HEK293T (cell line): ENCODE measurements at regions not wholly inside any gene's neighbourhood (a gene's known extent, or its start where the extent isn't known, plus 50 kb on each side); places are given as distances from the start of the nearest gene placed in this dataset.

Experiments
- CTBP1 ChIP-seq: fragments of 450-650 bp; IDR thresholded peaks from 2 replicates; pipeline ENCODE4 v1.6.1; 2016; ENCODE audit warnings: borderline replicate concordance
- FOXK2 ChIP-seq: fragments of 450-650 bp; IDR thresholded peaks from 2 replicates; pipeline ENCODE4 v1.6.1; 2016; ENCODE audit warnings: mild to moderate bottlenecking
- FOXM1 ChIP-seq: fragments of 450-650 bp; IDR thresholded peaks from 2 replicates; pipeline ENCODE4 v1.6.1; 2017; ENCODE audit warnings: mild to moderate bottlenecking, borderline replicate concordance
- HDGF ChIP-seq: fragments of 450-650 bp; IDR thresholded peaks from 2 replicates; pipeline ENCODE4 v1.6.1; 2017; ENCODE audit warnings: antibody characterized with exemption, borderline replicate concordance
- LEF1 ChIP-seq: fragments of 450-650 bp; IDR thresholded peaks from 2 replicates; pipeline ENCODE4 v1.6.1; 2017; ENCODE audit warnings: mild to moderate bottlenecking, borderline replicate concordance
- NFRKB ChIP-seq: fragments of 450-650 bp; IDR thresholded peaks from 2 replicates; pipeline ENCODE4 v1.6.1; 2016; ENCODE audit warnings: mild to moderate bottlenecking, moderate library complexity
- SUZ12 ChIP-seq: fragments of 450-650 bp; IDR thresholded peaks from 2 replicates; pipeline ENCODE4 v1.6.1; 2016; ENCODE audit warnings: mild to moderate bottlenecking
- ZNF384 ChIP-seq: fragments of 450-650 bp; IDR thresholded peaks from 2 replicates; pipeline ENCODE4 v1.6.1; 2016

DNA sequence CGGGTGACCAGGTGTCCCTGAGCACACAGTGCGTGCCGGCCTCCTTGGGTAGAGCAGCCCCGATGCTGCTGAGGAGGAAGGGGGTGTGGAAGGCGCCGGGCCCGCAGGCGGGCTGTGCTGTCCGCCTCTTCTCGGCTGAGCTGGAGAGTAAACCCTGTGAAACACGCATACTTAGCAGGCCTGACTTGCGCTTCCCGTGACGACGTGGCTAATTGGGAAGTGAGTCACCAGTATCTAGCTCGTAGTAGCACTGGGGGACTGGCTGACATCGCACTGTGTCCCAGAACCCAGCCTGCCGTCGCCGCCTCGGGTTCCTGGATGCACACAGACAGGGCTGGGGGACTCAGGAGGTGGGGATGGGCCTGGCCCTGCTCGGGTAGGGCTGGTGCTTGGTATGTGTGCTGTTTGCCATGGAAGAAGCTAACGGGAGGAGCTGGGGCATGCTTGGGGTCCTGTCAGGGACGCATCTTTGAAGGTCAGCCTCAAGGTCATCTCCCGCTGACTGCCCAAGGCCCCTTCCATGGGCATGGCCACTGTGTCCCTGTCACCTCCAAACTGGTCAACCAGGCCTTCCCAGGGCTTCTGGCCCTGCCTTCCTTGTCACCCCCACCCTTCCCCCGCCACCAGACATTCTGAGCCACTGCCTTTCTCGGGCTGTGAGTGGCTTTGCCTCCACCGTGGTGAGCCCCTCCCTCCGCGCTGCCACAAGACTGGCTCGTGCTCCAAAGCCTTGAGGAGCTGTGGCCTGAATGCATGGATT, 1327.0 kb downstream of the BRD1 start:
- TF ChIP-seq CTBP1 (no peak), HDGF (no peak), NFRKB (no peak), FOXM1 (no peak), LEF1 (no peak), SUZ12 (no peak), ZNF384 (no peak), FOXK2 (no peak)
